IPS DF 6.9 (cell line): ENCODE measurements at regions not wholly inside any gene's neighbourhood (a gene's known extent, or its start where the extent isn't known, plus 50 kb on each side); places are given as distances from the start of the nearest gene placed in this dataset.

ENCODE experiments used
- DNase-seq: peaks from one replicate; pipeline ENCODE4 v3.0.0-alpha.2; 2013; ENCODE audit warnings: low read depth, low spot score
- H3K27ac ChIP-seq: one replicate; pipeline ENCODE4 v1.5.1; 2013; ENCODE audit warnings: low read length, control low read depth
- H3K27me3 ChIP-seq: 2 replicates; pipeline ENCODE4 v1.6.1; 2013; ENCODE audit warnings: mild to moderate bottlenecking, low read length; ENCODE audit not compliant: control insufficient read depth, insufficient read depth
- H3K36me3 ChIP-seq: 2 replicates; pipeline ENCODE4 v1.6.1; 2013; ENCODE audit warnings: low read length; ENCODE audit not compliant: control insufficient read depth, insufficient read depth
- H3K4me1 ChIP-seq: 2 replicates; pipeline ENCODE4 v1.6.1; 2013; ENCODE audit warnings: low read length; ENCODE audit not compliant: control insufficient read depth, insufficient read depth
- H3K4me3 ChIP-seq: 2 replicates; pipeline ENCODE4 v1.5.1; 2013; ENCODE audit warnings: mild to moderate bottlenecking, low read length
- H3K9me3 ChIP-seq: 2 replicates; pipeline ENCODE4 v1.6.1; 2013; ENCODE audit warnings: low read length, inconsistent platforms; ENCODE audit not compliant: control insufficient read depth, insufficient read depth
- WGBS: extraction: QIAGEN DNeasy Blood & Tissue Kit; methylation state at CpG from one replicate; pipeline ENCODE4 v1.1.7; 2013; ENCODE audit warnings: mixed read lengths, missing lambda C conversion rate; ENCODE audit not compliant: insufficient read length, insufficient coverage; 5-methylcytosine and 5-hydroxymethylcytosine counted together

GRCh38 chr3:130841357-130841756, 52.5 kb upstream of the ATP2C1 start:
- peaks cover 5% of the 10 kb centered on the region; the same call in 1 of the 2 replicates for H3K4me1 ChIP-seq
- no peaks in the 10 kb centered on the region for H3K27me3 ChIP-seq
- no peaks in the 10 kb centered on the region for H3K9me3 ChIP-seq
- H3K4me3 ChIP-seq, result no peak overlapping the region
- H3K27ac ChIP-seq, result no peak overlapping the region
- no peak for DNase-seq
- no peaks in the 10 kb centered on the region for H3K36me3 ChIP-seq
- no CpG with 5 or more reads among the region's 2 CpGs for WGBS

- WGBS, result no CpG with 5 or more reads among the region's 1 CpG
- no peak for DNase-seq
- H3K27ac ChIP-seq, result no peak overlapping the region
Observed at GRCh38 chr3:130843441-130843840, 50.4 kb upstream of the ATP2C1 start.

More at GRCh38 chr3:130843441-130843840, 50.4 kb upstream of the ATP2C1 start:
- Histone ChIP-seq H3K27me3 (no peaks in the 10 kb centered on the region), H3K9me3 (no peaks in the 10 kb centered on the region), H3K4me3 (no peak overlapping the region), H3K4me1 (peaks cover 5% of the 10 kb centered on the region; the same call in 1 of the 2 replicates), H3K36me3 (no peaks in the 10 kb centered on the region)
